Daoy (cell line): ENCODE measurements at regions not wholly inside any gene's neighbourhood (a gene's known extent, or its start where the extent isn't known, plus 50 kb on each side); places are given as distances from the start of the nearest gene placed in this dataset.
"Not testable (repeated sequence)": the region's sequence is repeated elsewhere in the genome, so short reads cannot be mapped to it uniquely, and the experiment has no call there.

ENCODE experiments used
- DNase-seq: peaks from one replicate; pipeline ENCODE4 v3.0.0-alpha.2; 2015; ENCODE audit warnings: low read depth

GRCh38 chr5:17966640-17967402 is 332.6 kb downstream of the TAF11L14 start:
- no peak for DNase-seq

DNA sequence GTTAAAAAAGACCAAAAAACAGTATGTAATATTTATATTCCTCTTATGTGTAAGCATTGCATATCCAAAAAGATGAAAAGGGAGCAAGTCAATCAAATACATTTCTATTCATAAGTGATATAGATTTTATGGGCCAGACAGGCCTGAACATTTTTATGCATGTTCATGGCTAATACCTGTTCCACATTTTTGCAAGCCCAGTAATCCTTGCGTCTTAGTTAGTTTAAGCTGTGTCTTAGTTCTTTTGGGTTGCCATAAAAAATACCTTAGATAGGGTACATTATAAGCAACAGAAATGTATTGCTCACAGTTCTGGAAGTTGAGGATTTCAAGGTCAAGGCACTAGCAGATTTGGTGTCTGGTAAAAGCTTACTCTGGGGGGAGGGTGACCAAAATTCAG is 342.1 kb downstream of the TAF11L14 start:
- DNase-seq = no peak

- no peak for DNase-seq
These were observed 344.7 kb downstream of the TAF11L14 start for GRCh38 chr5:17978954-17979353.

- not testable (repeated sequence) for DNase-seq
These were observed 348.4 kb downstream of the TAF11L14 start for GRCh38 chr5:17982626-17983025.

- DNase-seq = no peak
These were observed 354.8 kb downstream of the TAF11L14 start for GRCh38 chr5:17989036-17989435.

- DNase-seq = no peak
These were observed 355.6 kb downstream of the TAF11L14 start for GRCh38 chr5:17989567-17990563.

DNA sequence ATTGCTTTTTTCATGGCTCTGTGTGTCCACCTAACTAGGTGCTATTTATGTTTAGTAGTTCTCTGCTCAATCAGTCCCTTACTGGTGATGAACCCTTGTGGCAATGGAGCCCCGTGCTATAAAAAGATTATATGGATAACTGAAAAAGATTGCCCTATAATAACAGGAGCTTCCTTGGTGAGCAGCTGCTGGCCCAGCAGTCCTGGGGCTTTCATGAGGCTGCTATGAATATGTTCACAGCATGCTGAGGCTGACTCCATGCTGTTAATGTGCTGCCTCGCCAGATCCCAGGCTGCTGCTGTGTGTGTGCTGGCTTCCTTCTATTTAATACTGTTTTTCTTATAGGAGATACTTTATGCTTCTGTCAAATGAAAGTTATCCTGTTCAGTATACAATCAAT is 357.5 kb downstream of the TAF11L14 start:
- no peak for DNase-seq

DNA sequence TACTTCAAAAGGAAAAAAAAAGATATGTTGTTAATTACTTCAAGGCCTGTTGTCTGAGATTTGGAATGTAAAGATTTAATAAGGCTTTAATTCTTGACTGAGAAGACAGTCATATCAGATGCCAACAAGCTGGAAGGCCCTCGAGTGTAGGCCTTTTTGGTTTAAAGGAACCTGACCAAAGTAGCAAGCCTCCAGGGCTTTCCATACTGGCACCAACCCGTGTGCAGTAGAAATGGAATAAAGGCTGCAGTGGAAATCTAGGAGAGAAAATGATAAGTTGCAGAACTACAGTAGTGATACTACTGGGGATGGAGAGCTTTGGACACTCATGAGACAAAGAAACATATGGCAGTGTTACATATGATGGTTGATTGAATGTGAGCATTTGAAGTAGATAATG is 358.0 kb downstream of the TAF11L14 start:
- no peak for DNase-seq

DNA sequence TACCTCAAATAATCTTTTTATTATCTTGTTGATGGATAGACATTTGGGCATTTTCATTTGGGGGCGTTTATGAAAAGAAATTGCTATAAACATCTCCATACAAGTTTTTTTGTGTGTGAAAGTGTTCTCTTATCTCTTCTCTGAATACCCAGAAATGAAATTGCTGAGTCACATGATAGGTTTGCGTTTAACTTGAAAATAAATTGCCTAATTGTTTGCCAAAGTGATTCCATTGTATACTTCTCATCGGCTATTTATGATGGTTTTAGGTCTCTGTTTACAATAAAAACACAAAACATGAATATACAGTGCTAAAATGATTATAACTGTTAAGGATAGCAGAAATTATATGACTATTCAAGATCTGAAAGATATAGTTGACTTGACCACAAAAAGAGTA is 361.7 kb downstream of the TAF11L14 start:
- no peak for DNase-seq

DNA sequence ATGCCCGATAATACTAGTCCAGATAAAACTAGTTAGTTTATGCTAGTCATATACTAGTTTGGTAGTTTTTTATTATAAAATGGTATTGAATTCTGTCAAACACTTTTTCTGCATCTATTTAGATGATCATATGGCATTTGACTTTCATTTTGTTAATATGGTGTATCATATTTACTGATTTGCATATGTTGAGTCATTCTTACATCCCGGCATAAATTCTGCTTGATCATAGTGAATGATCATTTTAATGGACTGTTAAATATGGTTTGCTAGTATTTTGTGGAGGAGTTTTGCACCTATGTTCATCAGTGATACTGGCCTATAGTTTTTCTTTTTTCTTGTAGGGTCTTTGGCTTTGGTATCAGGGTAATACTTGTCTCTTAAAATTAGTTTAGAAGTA is 365.6 kb downstream of the TAF11L14 start:
- DNase-seq = no peak

- peak; percentile 81 for DNase-seq
These were observed 366.5 kb downstream of the TAF11L14 start for GRCh38 chr5:18000744-18001143.

GRCh38 chr5:18003312-18003711 is 369.1 kb downstream of the TAF11L14 start:
- no peak for DNase-seq

- no peak for DNase-seq
These were observed 369.5 kb downstream of the TAF11L14 start for GRCh38 chr5:18003784-18004183.

- DNase-seq = not testable (repeated sequence)
These were observed 372.0 kb downstream of the TAF11L14 start for GRCh38 chr5:18006235-18006634.

DNA sequence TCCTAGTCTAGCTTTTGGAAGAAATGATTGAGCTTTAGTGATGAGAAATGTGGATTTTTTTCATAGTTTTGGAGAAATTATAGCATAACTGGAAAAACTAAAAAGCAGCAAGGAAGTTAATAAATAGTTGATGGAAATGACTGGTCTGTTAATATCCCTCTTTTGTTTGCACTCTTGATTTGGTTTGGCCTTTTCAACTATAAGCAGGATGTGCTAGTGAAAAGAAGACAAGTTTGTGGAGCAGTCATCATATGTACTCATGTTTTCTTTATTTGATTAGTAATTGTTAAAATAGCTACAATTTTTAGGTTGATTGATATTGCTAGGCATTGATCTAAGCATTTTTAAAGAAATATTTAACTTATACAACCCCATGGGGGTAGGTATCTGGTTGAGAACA is 374.7 kb downstream of the TAF11L14 start:
- DNase-seq = no peak

DNA sequence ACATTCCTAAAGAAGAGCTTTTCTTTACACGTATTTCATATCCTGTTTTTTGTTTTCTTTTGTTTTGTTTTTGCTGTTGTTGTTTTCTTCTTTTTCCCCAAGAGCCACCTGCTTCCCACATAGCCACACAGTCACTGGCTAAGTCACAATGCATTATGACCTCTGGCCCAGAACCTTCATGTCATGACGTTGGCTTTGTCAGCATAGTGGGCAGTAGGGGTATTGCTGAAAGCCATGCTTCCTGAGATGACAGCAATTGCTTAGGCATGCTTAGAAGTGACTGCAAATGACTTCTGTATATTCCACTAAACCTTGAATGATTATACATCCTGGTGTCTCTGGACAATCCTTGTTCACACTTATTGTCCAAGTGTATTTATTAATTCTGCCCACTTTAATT is 375.8 kb downstream of the TAF11L14 start:
- DNase-seq = peak; percentile 16

DNA sequence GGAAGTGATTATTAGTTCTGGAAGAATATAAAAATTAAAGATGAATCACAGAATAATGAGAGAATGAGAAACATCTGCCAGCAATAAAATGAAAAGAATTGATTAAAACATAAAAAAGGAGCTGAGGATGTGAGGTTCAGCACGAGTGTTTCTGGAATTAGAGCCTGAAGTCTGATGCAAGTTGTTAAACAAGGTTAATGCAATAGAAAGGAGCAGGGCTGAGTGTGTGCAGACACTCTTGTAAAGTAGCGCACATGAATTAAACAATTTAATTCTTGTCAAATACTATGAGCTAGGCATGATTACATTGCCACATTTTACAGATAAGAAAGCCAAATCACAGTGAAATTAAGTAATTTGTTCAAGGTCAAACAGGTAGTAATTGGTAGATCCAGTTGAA is 384.2 kb downstream of the TAF11L14 start:
- no peak for DNase-seq

DNA sequence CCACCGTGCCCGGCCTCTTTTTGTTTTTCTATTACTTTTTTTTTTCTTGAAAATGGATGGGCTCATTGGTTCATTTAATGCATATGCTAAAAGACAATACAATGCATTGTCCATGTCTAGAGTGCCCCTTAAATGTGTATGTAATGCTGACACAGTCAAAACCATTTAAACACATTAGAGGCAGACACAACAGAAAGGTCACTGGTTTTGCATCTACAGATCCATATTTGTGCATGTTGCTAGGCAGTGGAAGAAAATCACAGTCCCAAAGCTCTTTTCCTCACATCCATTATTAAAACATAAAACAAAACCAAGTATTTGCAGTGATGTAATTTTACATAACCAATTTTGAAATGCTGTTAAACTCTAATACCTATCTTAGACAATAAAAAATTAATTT is 389.0 kb downstream of the TAF11L14 start:
- no peak for DNase-seq

GRCh38 chr5:18023986-18024385 is 389.7 kb downstream of the TAF11L14 start:
- no peak for DNase-seq

DNA sequence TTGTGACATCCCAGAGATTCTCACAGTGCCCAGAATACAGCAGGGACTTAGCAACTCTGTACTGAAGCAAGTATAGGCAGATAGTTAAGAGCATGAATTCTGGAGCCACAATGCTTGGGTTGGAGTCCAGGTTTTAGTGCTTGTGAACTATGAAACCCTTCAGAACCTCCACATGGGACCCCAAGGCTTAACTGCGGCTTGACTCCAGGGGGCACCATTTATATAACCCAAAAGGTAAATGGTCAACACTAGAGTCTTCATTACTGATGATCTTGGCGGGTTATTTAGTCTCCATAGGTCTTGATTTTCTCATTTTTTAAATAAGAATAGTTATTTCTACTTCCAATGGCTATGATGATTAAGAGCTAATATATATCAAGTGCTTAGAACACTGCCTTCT is 390.3 kb downstream of the TAF11L14 start:
- no peak for DNase-seq

DNA sequence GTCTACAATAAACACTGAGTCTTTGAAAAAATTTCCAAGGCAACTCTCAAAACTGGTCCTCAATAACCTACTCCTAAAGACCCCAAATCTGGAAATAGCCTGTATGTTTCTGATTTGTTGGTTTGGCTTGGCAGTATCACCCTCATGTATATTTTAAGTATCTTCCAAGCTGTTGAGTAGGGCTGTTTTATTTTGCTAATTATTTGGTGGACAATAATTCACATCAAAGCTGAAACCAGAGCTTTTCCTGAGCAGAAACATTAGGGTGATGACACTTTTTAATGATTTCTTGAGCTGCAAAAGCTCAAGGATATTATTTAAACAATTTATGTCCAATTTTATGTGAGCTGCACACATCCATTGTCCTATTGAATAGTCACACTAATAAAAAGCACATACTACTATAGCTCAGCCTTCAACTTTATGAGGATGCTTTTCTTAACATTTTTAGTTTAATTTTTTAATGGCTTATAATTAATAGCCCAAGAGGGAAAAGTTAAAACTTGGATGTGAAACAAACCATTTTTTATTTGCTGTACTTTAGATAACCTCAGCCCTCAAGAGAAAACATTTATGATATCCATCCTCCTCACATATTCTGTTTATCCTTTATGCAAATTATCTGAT is 393.1 kb downstream of the TAF11L14 start:
- no peak for DNase-seq

GRCh38 chr5:18028036-18028435 is 393.8 kb downstream of the TAF11L14 start:
- DNase-seq = no peak
